ENCODE measurements at regions not wholly inside any gene's neighbourhood (a gene's known extent, or its start where the extent isn't known, plus 50 kb on each side); places are given as distances from the start of the nearest gene placed in this dataset.

DNA sequence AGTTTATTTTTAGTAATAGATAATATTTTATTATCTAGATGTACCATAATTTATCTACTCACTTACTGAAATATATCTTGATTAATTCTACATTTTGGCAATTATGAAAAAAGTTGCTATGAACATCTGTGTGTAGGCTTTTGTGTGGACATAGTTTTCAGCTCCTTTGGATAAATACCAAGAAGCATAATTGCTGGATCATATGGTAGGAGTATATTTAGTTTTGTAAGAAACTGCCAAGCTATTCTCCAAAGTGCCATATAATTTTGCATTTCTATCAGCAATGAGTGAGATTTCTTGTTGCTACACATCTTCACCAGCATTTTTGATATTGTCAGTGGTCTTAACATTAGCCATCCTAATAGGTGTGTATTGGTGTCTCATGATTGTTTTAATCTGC lies 882.6 kb upstream of the GRIA3 start:
- TF ChIP-seq ZNF212 (CRISPR knock-in tag; IDR thresholded peaks at IDR 0.05): no peak
- TF ChIP-seq, protein P1, sequence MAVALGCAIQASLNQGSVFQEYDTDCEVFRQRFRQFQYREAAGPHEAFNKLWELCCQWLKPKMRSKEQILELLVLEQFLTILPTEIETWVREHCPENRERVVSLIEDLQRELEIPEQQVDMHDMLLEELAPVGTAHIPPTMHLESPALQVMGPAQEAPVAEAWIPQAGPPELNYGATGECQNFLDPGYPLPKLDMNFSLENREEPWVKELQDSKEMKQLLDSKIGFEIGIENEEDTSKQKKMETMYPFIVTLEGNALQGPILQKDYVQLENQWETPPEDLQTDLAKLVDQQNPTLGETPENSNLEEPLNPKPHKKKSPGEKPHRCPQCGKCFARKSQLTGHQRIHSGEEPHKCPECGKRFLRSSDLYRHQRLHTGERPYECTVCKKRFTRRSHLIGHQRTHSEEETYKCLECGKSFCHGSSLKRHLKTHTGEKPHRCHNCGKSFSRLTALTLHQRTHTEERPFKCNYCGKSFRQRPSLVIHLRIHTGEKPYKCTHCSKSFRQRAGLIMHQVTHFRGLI (CRISPR knock-in tag; IDR thresholded peaks at IDR 0.05): no peak
- TF ChIP-seq CBFA2T2 (conservative IDR thresholded peaks at IDR 0.05): no peak
- H3K9me1 ChIP-seq (ENCODE audit: control insufficient read depth, insufficient read depth, low read length): no peaks in the 10 kb centered on the region
- ChIA-PET CTCF (ENCODE audit: low intra/inter-chr PET ratio) (no interaction called here), POLR2A (no interaction called here)
- no peak overlapping the region for H3K9ac ChIP-seq (ENCODE audit: insufficient read depth in 1 of 2, low read depth in 2 of 2, low read length in 2 of 2)
- FAIRE-seq (no peak), DNase-seq (ENCODE audit: extremely low read depth in 1 of 4, low spot score in 3 of 4) (no peak), ATAC-seq (no peak)
- in situ Hi-C loops (cut with MboI): no loop called here
- H3K4me3 ChIP-seq: no peak overlapping the region
- H3K4me1 ChIP-seq (replicated peaks in 1 of 2; ENCODE audit: control insufficient read depth in 2 of 2, insufficient read depth in 2 of 2, low read length in 2 of 2): no peaks in the 10 kb centered on the region
- H3K27me3 ChIP-seq (ENCODE audit: control insufficient read depth in 2 of 2, insufficient read depth in 2 of 2, low read length in 2 of 2): no peaks in the 10 kb centered on the region
- no peaks in the 10 kb centered on the region for H3K36me3 ChIP-seq (ENCODE audit: control insufficient read depth, insufficient read depth, low read length)
- BruUV-seq (replicated peaks): no TSS peak
- H4K20me1 ChIP-seq (replicated peaks; ENCODE audit: control insufficient read depth, insufficient read depth, low read length): no peaks in the 10 kb centered on the region
- H3K27ac ChIP-seq (ENCODE audit: extremely low read depth, low read depth, low read length): no peak overlapping the region
- H3K4me2 ChIP-seq (ENCODE audit: insufficient read depth, low read length): no peak overlapping the region
- H3K79me2 ChIP-seq (ENCODE audit: control insufficient read depth, insufficient read depth, low read length): no peaks in the 10 kb centered on the region
- no peaks in the 10 kb centered on the region for H3K9me3 ChIP-seq (replicated peaks; ENCODE audit: control insufficient read depth, insufficient read depth, low read depth, low read length)
- no peak overlapping the region for H2AFZ ChIP-seq (ENCODE audit: low read depth, low read length)
- intact Hi-C loops (cut with micrococcal nuclease): no loop called here

DNA sequence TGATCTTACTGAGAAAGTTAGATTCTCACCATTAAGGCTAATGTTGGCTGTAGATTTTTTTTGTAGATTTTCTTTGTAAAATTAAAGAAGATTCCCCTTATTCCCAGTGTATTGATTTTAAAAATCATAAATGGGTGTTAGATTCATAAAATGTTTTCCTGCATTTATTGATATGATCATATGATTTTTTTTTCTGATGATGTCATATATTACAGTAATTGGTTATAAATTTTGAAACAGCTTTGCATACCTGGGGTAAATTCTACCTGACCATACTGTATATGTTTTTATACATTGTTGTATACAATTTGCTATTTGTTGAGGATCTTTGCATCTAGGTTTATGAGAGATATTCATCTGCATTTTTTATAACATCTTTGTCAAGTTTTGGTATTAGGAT lies 880.3 kb upstream of the GRIA3 start:
- FAIRE-seq (no peak), ATAC-seq (no peak), DNase-seq (ENCODE audit: extremely low read depth in 1 of 4, low spot score in 3 of 4) (no peak)
- Histone ChIP-seq H4K20me1 (replicated peaks; ENCODE audit: control insufficient read depth, insufficient read depth, low read length) (no peaks in the 10 kb centered on the region), H3K27me3 (ENCODE audit: control insufficient read depth in 2 of 2, insufficient read depth in 2 of 2, low read length in 2 of 2) (no peaks in the 10 kb centered on the region), H3K36me3 (ENCODE audit: control insufficient read depth, insufficient read depth, low read length) (no peaks in the 10 kb centered on the region), H2AFZ (ENCODE audit: low read depth, low read length) (no peak overlapping the region), H3K4me1 (replicated peaks in 1 of 2; ENCODE audit: control insufficient read depth in 2 of 2, insufficient read depth in 2 of 2, low read length in 2 of 2) (no peaks in the 10 kb centered on the region), H3K4me2 (ENCODE audit: insufficient read depth, low read length) (no peak overlapping the region), H3K79me2 (ENCODE audit: control insufficient read depth, insufficient read depth, low read length) (no peaks in the 10 kb centered on the region), H3K9me3 (replicated peaks; ENCODE audit: control insufficient read depth, insufficient read depth, low read depth, low read length) (no peaks in the 10 kb centered on the region), H3K27ac (ENCODE audit: extremely low read depth, low read depth, low read length) (no peak overlapping the region), H3K4me3 (no peak overlapping the region), H3K9me1 (ENCODE audit: control insufficient read depth, insufficient read depth, low read length) (no peaks in the 10 kb centered on the region), H3K9ac (ENCODE audit: insufficient read depth in 1 of 2, low read depth in 2 of 2, low read length in 2 of 2) (no peak overlapping the region)
- POLR2A ChIA-PET: no interaction called here
- TF ChIP-seq PCBP2 (IDR thresholded peaks at IDR 0.05; ENCODE audit: low read depth, low read length, poor library complexity, severe bottlenecking) (no peak), ERF (CRISPR knock-in tag; IDR thresholded peaks at IDR 0.05) (no peak), MAFF (IDR thresholded peaks at IDR 0.05; ENCODE audit: low read length) (no peak), ZNF583 (CRISPR knock-in tag; IDR thresholded peaks at IDR 0.05) (no peak), SIRT6 (IDR thresholded peaks at IDR 0.05; ENCODE audit: low read depth, low read length) (no peak), ZNF12 (CRISPR knock-in tag; IDR thresholded peaks at IDR 0.05) (no peak), SIN3A (IDR thresholded peaks at IDR 0.05; ENCODE audit: borderline replicate concordance in 2 of 2, control insufficient read depth in 1 of 2, low read depth in 2 of 2, low read length in 2 of 2) (no peak), ZSCAN29 (IDR thresholded peaks at IDR 0.05) (no peak), SMARCE1 (IDR thresholded peaks at IDR 0.05) (no peak), TRIM24 (IDR thresholded peaks at IDR 0.05) (no peak), SMARCA5 (IDR thresholded peaks at IDR 0.05) (no peak)
- TF ChIP-seq, protein P2, sequence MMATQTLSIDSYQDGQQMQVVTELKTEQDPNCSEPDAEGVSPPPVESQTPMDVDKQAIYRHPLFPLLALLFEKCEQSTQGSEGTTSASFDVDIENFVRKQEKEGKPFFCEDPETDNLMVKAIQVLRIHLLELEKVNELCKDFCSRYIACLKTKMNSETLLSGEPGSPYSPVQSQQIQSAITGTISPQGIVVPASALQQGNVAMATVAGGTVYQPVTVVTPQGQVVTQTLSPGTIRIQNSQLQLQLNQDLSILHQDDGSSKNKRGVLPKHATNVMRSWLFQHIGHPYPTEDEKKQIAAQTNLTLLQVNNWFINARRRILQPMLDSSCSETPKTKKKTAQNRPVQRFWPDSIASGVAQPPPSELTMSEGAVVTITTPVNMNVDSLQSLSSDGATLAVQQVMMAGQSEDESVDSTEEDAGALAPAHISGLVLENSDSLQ (IDR thresholded peaks at IDR 0.05): no peak
- in situ Hi-C loops (cut with MboI) (no loop called here), intact Hi-C loops (cut with micrococcal nuclease) (no loop called here)
- BruUV-seq (replicated peaks): no TSS peak
- CTCF ChIA-PET (ENCODE audit: low intra/inter-chr PET ratio): no interaction called here

Measured in K562 (cell line).